ENCODE measurements at regions not wholly inside any gene's neighbourhood (a gene's known extent, or its start where the extent isn't known, plus 50 kb on each side); places are given as distances from the start of the nearest gene placed in this dataset.

DNA sequence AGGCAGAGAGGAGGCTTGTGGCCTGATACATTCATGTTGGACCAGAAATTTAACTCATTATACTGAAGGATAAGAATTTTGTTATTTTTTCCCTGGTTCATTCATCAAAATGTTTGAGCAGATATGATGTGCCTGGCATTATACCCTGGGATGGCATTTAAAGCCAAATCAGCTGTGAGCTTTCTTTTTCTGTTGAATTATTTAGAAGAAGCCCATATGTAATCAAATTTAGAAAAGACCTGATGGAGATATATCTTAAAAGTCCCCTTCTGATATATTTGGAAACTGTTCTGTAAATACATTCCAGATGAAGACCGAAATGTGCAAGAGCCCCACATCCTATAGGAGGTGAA, 743.1 kb upstream of the HS6ST1 start:
- TF ChIP-seq TOE1 (CRISPR knock-in tag; IDR thresholded peaks at IDR 0.05) (no peak), ZNF879 (CRISPR knock-in tag; IDR thresholded peaks at IDR 0.05) (no peak), RAD51 (IDR thresholded peaks at IDR 0.05; ENCODE audit: borderline replicate concordance) (no peak), JUNB (CRISPR knock-in tag; IDR thresholded peaks at IDR 0.05; ENCODE audit: borderline replicate concordance) (no peak), CAMTA2 (CRISPR knock-in tag; IDR thresholded peaks at IDR 0.05; ENCODE audit: borderline replicate concordance) (no peak), BHLHE40 (IDR thresholded peaks at IDR 0.05; ENCODE audit: low read length) (no peak), SUZ12 (IDR thresholded peaks at IDR 0.05; ENCODE audit: low read depth, low read length) (no peak)
